K562 (cell line): ENCODE measurements at regions not wholly inside any gene's neighbourhood (a gene's known extent, or its start where the extent isn't known, plus 50 kb on each side); places are given as distances from the start of the nearest gene placed in this dataset.

ENCODE experiments used
- ATAC-seq: fragments of 200-7000 bp; cut with Tn5 transposase; 3 replicates; pipeline ENCODE4 v1.9.1; 2020; ENCODE audit warnings: moderate library complexity
- BruUV-seq: library from RNA; stranded (reverse); fragments of 400-500 nt; replicated peaks from 2 replicates; lab custom pipeline; 2021; lab: Mats Ljungman, UMichigan
- CTCF ChIA-PET: fragments of 300-600 bp; formaldehyde crosslinking; extraction: SDS; loops from one replicate; lab custom pipeline; 2021; ENCODE audit warnings: low intra/inter-chr PET ratio; lab: Yijun Ruan, JAX
- POLR2A ChIA-PET: fragments of 300-600, 350-650 bp; sonication (Branson Sonifier 250); formaldehyde crosslinking; extraction: SDS; loops from one replicate; lab custom pipeline; 2021; ENCODE audit warnings: antibody characterized with exemption, inconsistent platforms; lab: Yijun Ruan, JAX
- DNase-seq, 4 experiments: peaks; one replicate each; pipeline versions ENCODE4 v3.0.0 to v3.0.0-alpha.2; 2011 to 2018; ENCODE audit warnings: low spot score in 3 of 4, mixed read lengths in 3 of 4; ENCODE audit errors: extremely low read depth in 1 of 4
- FAIRE-seq: peaks from 2 replicates; lab custom pipeline; 2011; peaks lifted over from hg19 to GRCh38; lab: Jason Lieb, UNC
- H2AFZ ChIP-seq: 2 replicates; pipeline ENCODE4 v1.6.0; 2011; ENCODE audit warnings: low read depth, low read length, control low read depth, inconsistent platforms
- H3K27ac ChIP-seq: fragments of 200-600 bp; 3 replicates; pipeline ENCODE4 v1.8.0; 2011; ENCODE audit warnings: low read depth, mild to moderate bottlenecking, control low read depth, inconsistent platforms, low read length, moderate library complexity, mixed read lengths; ENCODE audit errors: extremely low read depth
- H3K27me3 ChIP-seq, 2 experiments: fragments of 300-600 bp in 1 of 2; 2 replicates in 1 of 2; 3 replicates in 1 of 2; pipeline versions ENCODE4 v1.6.0 to v1.8.0; 2011; ENCODE audit warnings: inconsistent platforms in 2 of 2, low read length in 2 of 2, mild to moderate bottlenecking in 1 of 2, mixed read lengths in 1 of 2, moderate library complexity in 1 of 2; ENCODE audit not compliant: control insufficient read depth in 2 of 2, insufficient read depth in 2 of 2
- H3K36me3 ChIP-seq: fragments of 300-600 bp; 3 replicates; pipeline ENCODE4 v1.8.0; 2011; ENCODE audit warnings: mild to moderate bottlenecking, low read length, inconsistent platforms; ENCODE audit not compliant: control insufficient read depth, insufficient read depth
- H3K4me1 ChIP-seq, 2 experiments: fragments of 200-600 bp in 1 of 2; replicated peaks in 1 of 2; 2 replicates in 1 of 2; 3 replicates in 1 of 2; pipeline versions ENCODE4 v1.5.1 to v1.8.0; 2011; ENCODE audit warnings: inconsistent platforms in 2 of 2, low read length in 2 of 2, mild to moderate bottlenecking in 1 of 2, mixed read lengths in 1 of 2, moderate library complexity in 1 of 2; ENCODE audit not compliant: control insufficient read depth in 2 of 2, insufficient read depth in 2 of 2
- H3K4me2 ChIP-seq: 2 replicates; pipeline ENCODE4 v1.6.1; 2011; ENCODE audit warnings: low read length, control low read depth, inconsistent platforms, mixed read lengths; ENCODE audit not compliant: insufficient read depth
- H3K4me3 ChIP-seq: fragments of 200-600 bp; sonication (generic), shearing (Covaris generic); 2 replicates; pipeline ENCODE4 v1.5.1; 2016; ENCODE audit warnings: control low read depth, inconsistent platforms
- H3K79me2 ChIP-seq: fragments of 200-600 bp; 3 replicates; pipeline ENCODE4 v1.8.0; 2011; ENCODE audit warnings: low read length, inconsistent platforms; ENCODE audit not compliant: control insufficient read depth, insufficient read depth
- H3K9ac ChIP-seq, 2 experiments: 2 replicates each; pipeline versions ENCODE4 v1.6.0 to v1.6.1; 2011; ENCODE audit warnings: low read depth in 2 of 2, low read length in 2 of 2, control low read depth in 1 of 2, inconsistent platforms in 1 of 2, mild to moderate bottlenecking in 1 of 2, mixed read lengths in 1 of 2; ENCODE audit not compliant: insufficient read depth in 1 of 2
- H3K9me1 ChIP-seq: one replicate; pipeline ENCODE4 v1.6.0; 2011; ENCODE audit warnings: inconsistent platforms, mild to moderate bottlenecking, low read length, moderate library complexity; ENCODE audit not compliant: control insufficient read depth, insufficient read depth
- H3K9me3 ChIP-seq: replicated peaks from 2 replicates; pipeline ENCODE4 v1.5.1; 2011; ENCODE audit warnings: low read depth, low read length, inconsistent platforms; ENCODE audit not compliant: control insufficient read depth, insufficient read depth
- H4K20me1 ChIP-seq: replicated peaks from 2 replicates; pipeline ENCODE4 v1.6.1; 2011; ENCODE audit warnings: low read length, inconsistent platforms, mixed read lengths; ENCODE audit not compliant: control insufficient read depth, insufficient read depth
- EGR1 ChIP-seq: fragments of 450-650 bp; conservative IDR thresholded peaks from 2 replicates; pipeline ENCODE4 v1.6.1; 2017; ENCODE audit warnings: mild to moderate bottlenecking
- EZH2 ChIP-seq: IDR thresholded peaks from 2 replicates; pipeline ENCODE4 v1.6.1; 2012; ENCODE audit warnings: low read depth, mild to moderate bottlenecking, inconsistent platforms, low read length, borderline replicate concordance
- HDAC6 ChIP-seq: IDR thresholded peaks from 2 replicates; pipeline ENCODE4 v1.6.1; 2012; ENCODE audit warnings: low read depth, mild to moderate bottlenecking, control low read depth, inconsistent platforms, low read length, moderate library complexity
- L3MBTL2 ChIP-seq: fragments of 450-650 bp; IDR thresholded peaks from 2 replicates; pipeline ENCODE4 v1.6.1; 2016; ENCODE audit warnings: mild to moderate bottlenecking, moderate library complexity
- ZFX ChIP-seq: sonication (generic); formaldehyde crosslinking; IDR thresholded peaks from 2 replicates; pipeline ENCODE4 v1.8.0; 2022; ENCODE audit warnings: mild to moderate bottlenecking, missing genetic modification reagents, moderate library complexity
- ZNF146 ChIP-seq: IDR thresholded peaks from one replicate; pipeline ENCODE4 v1.6.1; 2018; ENCODE audit warnings: missing compliant biosample characterization; ENCODE audit not compliant: unreplicated experiment
- ZNF507 ChIP-seq: conservative IDR thresholded peaks from 2 replicates; pipeline ENCODE4 v1.6.1; 2017; ENCODE audit warnings: missing genetic modification characterization, missing compliant biosample characterization
- WGBS: fragments of 100-300 bp; shearing (Covaris generic); methylation state at CpG from one replicate; pipeline ENCODE4 v1.1.6; 2016; ENCODE audit warnings: low coverage, mixed read lengths; ENCODE audit not compliant: insufficient coverage; ENCODE audit errors: missing lambda C conversion rate; 5-methylcytosine and 5-hydroxymethylcytosine counted together
- in situ Hi-C: fragments of 300-500 bp; cut with MboI; formaldehyde crosslinking; loops from 4 replicates; pipeline ENCODE4 v1.15.0; 2018; ENCODE audit warnings: inconsistent platforms, mixed read lengths
- intact Hi-C: fragments of 100-400 bp; cut with micrococcal nuclease; formaldehyde crosslinking; loops from 2 replicates; pipeline ENCODE4 v1.14.2; 2022
- TF ChIP-seq, protein P1 (sequence below): fragments of 450-650 bp; IDR thresholded peaks from 2 replicates; pipeline ENCODE4 v1.6.1; 2016; ENCODE audit warnings: low read depth, mild to moderate bottlenecking, moderate library complexity
- TF ChIP-seq, protein P2 (sequence below): fragments of 450-650 bp; formaldehyde crosslinking; IDR thresholded peaks from 2 replicates; pipeline ENCODE4 v1.4.0; 2022; ENCODE audit warnings: missing genetic modification characterization
- TF ChIP-seq, protein P3 (sequence below): fragments of 250-450 bp; sonication (Bioruptor Pico); IDR thresholded peaks from 2 replicates; pipeline ENCODE4 v1.5.0; 2020; ENCODE audit warnings: mild to moderate bottlenecking, borderline replicate concordance

DNA sequence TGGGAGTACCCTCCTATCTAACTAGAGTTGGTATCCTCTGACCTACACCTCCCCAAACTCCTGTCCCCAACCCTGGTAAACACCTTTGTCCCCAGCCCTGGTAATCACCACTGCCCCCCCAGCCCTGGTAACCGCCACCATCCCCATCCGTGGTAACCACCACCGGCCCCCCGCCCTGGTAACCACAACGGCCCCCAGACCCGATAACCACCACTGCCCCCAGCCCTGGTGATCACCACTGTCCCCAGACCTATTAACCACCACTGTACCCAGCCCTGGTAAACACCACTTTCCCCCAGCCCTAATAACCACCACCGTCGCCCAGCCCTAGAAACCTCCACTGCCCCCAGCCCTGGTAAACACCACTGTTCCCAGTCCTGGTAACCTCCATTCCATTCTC is 820.2 kb upstream of the SALL3 start:
- ATAC-seq (no peak), FAIRE-seq (no peak), DNase-seq (no peak)
- no TSS peak for BruUV-seq
- CTCF ChIA-PET, result no interaction called here
- Histone ChIP-seq H3K4me2 (no peak overlapping the region), H2AFZ (no peak overlapping the region), H3K36me3 (no peaks in the 10 kb centered on the region), H3K9me3 (no peaks in the 10 kb centered on the region), H3K4me1 (no peaks in the 10 kb centered on the region), H3K4me3 (no peak overlapping the region), H3K9ac (no peak overlapping the region), H3K79me2 (no peaks in the 10 kb centered on the region), H3K27ac (no peak overlapping the region), H3K27me3 (0 out of 5 replicates have a peak, but pooled peaks cover 0 to 5% of the 10 kb centered on the region in 2 experiments), H3K9me1 (no peaks in the 10 kb centered on the region), H4K20me1 (no peaks in the 10 kb centered on the region)
- POLR2A ChIA-PET, result no interaction called here
- 0% methylated on average over 4 of the region's 8 CpGs for WGBS
- intact Hi-C loops, result no loop called here
- no peak for TF ChIP-seq HDAC6
- TF ChIP-seq, protein P1, sequence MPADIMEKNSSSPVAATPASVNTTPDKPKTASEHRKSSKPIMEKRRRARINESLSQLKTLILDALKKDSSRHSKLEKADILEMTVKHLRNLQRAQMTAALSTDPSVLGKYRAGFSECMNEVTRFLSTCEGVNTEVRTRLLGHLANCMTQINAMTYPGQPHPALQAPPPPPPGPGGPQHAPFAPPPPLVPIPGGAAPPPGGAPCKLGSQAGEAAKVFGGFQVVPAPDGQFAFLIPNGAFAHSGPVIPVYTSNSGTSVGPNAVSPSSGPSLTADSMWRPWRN, result no peak
- TF ChIP-seq, protein P2, sequence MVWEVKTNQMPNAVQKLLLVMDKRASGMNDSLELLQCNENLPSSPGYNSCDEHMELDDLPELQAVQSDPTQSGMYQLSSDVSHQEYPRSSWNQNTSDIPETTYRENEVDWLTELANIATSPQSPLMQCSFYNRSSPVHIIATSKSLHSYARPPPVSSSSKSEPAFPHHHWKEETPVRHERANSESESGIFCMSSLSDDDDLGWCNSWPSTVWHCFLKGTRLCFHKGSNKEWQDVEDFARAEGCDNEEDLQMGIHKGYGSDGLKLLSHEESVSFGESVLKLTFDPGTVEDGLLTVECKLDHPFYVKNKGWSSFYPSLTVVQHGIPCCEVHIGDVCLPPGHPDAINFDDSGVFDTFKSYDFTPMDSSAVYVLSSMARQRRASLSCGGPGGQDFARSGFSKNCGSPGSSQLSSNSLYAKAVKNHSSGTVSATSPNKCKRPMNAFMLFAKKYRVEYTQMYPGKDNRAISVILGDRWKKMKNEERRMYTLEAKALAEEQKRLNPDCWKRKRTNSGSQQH (CRISPR knock-in tag), result no peak
- no peak for TF ChIP-seq EGR1
- no peak for TF ChIP-seq ZNF146
- TF ChIP-seq ZNF507 (tag), result no peak
- TF ChIP-seq ZFX, result no peak
- TF ChIP-seq, protein P3, sequence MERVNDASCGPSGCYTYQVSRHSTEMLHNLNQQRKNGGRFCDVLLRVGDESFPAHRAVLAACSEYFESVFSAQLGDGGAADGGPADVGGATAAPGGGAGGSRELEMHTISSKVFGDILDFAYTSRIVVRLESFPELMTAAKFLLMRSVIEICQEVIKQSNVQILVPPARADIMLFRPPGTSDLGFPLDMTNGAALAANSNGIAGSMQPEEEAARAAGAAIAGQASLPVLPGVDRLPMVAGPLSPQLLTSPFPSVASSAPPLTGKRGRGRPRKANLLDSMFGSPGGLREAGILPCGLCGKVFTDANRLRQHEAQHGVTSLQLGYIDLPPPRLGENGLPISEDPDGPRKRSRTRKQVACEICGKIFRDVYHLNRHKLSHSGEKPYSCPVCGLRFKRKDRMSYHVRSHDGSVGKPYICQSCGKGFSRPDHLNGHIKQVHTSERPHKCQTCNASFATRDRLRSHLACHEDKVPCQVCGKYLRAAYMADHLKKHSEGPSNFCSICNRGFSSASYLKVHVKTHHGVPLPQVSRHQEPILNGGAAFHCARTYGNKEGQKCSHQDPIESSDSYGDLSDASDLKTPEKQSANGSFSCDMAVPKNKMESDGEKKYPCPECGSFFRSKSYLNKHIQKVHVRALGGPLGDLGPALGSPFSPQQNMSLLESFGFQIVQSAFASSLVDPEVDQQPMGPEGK, result no peak
- TF ChIP-seq L3MBTL2, result no peak
- TF ChIP-seq EZH2, result no peak
- in situ Hi-C loops, result no loop called here
